ENCODE measurements at regions not wholly inside any gene's neighbourhood (a gene's known extent, or its start where the extent isn't known, plus 50 kb on each side); places are given as distances from the start of the nearest gene placed in this dataset.

- Histone ChIP-seq H3K27ac (no peak overlapping the region), H3K27me3 (ENCODE audit: insufficient read depth, low read depth) (peaks cover 35% of the 10 kb centered on the region), H2AFZ (no peak overlapping the region), H3K36me3 (ENCODE audit: low read depth) (no peaks in the 10 kb centered on the region), H3K9me3 (ENCODE audit: insufficient read depth, low read depth) (no peaks in the 10 kb centered on the region), H3K4me1 (replicated peaks; ENCODE audit: insufficient read depth) (no peaks in the 10 kb centered on the region), H3K9me2 (ENCODE audit: insufficient read depth) (no peaks in the 10 kb centered on the region), H4K20me1 (ENCODE audit: insufficient read depth) (no peaks in the 10 kb centered on the region), H3K79me2 (ENCODE audit: low read depth) (no peaks in the 10 kb centered on the region), H3K4me3 (no peak overlapping the region), H3K4me2 (no peak overlapping the region), H3F3A (ENCODE audit: insufficient read depth, low read depth) (no peaks in the 10 kb centered on the region)
- POLR2A ChIA-PET (ENCODE audit: unreplicated experiment): no interaction called here
- TF ChIP-seq EZH2 (IDR thresholded peaks at IDR 0.05; ENCODE audit: low read depth) (no peak), CTCF (conservative IDR thresholded peaks at IDR 0.05) (no peak)
- CTCF ChIA-PET: interaction anchor here (0.6 kb wide), 1 partner anchor 37 kb away, joined by 3 read pairs; no protein-coding TSS in a partner anchor
- intact Hi-C loops (cut with micrococcal nuclease; ENCODE audit: unreplicated experiment): no loop called here
- no TSS peak for BruUV-seq (replicated peaks)
- no peak for DNase-seq
Measured at GRCh38 chr2:120817136-120817955, 81.7 kb downstream of the GLI2 start.

GRCh38 chr2:120817956-120818325 lies 82.3 kb downstream of the GLI2 start:
- no peaks in the 10 kb centered on the region for H3F3A ChIP-seq (ENCODE audit: insufficient read depth, low read depth)
- H4K20me1 ChIP-seq (ENCODE audit: insufficient read depth): no peaks in the 10 kb centered on the region
- no peak for DNase-seq
- H3K4me3 ChIP-seq: no peak overlapping the region
- H3K36me3 ChIP-seq (ENCODE audit: low read depth): no peaks in the 10 kb centered on the region
- ChIA-PET POLR2A (ENCODE audit: unreplicated experiment) (no interaction called here), CTCF (no interaction called here)
- H3K27ac ChIP-seq: no peak overlapping the region
- H3K4me1 ChIP-seq (replicated peaks; ENCODE audit: insufficient read depth): no peaks in the 10 kb centered on the region
- BruUV-seq (replicated peaks): no TSS peak
- H3K9me3 ChIP-seq (ENCODE audit: insufficient read depth, low read depth): no peaks in the 10 kb centered on the region
- H3K9me2 ChIP-seq (ENCODE audit: insufficient read depth): no peaks in the 10 kb centered on the region
- no peak overlapping the region for H2AFZ ChIP-seq
- peaks cover 40% of the 10 kb centered on the region for H3K27me3 ChIP-seq (ENCODE audit: insufficient read depth, low read depth)
- TF ChIP-seq CTCF (conservative IDR thresholded peaks at IDR 0.05) (no peak), EZH2 (IDR thresholded peaks at IDR 0.05; ENCODE audit: low read depth) (no peak)
- no peak overlapping the region for H3K4me2 ChIP-seq
- H3K79me2 ChIP-seq (ENCODE audit: low read depth): no peaks in the 10 kb centered on the region
- intact Hi-C loops (cut with micrococcal nuclease; ENCODE audit: unreplicated experiment): no loop called here

GRCh38 chr2:120818441-120818920 lies 82.8 kb downstream of the GLI2 start:
- Histone ChIP-seq H4K20me1 (ENCODE audit: insufficient read depth) (no peaks in the 10 kb centered on the region), H2AFZ (no peak overlapping the region), H3K4me1 (replicated peaks; ENCODE audit: insufficient read depth) (no peaks in the 10 kb centered on the region), H3K27me3 (ENCODE audit: insufficient read depth, low read depth) (peaks cover 41% of the 10 kb centered on the region), H3K4me3 (no peak overlapping the region), H3K9me3 (ENCODE audit: insufficient read depth, low read depth) (no peaks in the 10 kb centered on the region), H3K36me3 (ENCODE audit: low read depth) (no peaks in the 10 kb centered on the region), H3K27ac (no peak overlapping the region), H3K79me2 (ENCODE audit: low read depth) (no peaks in the 10 kb centered on the region), H3K9me2 (ENCODE audit: insufficient read depth) (no peaks in the 10 kb centered on the region), H3F3A (ENCODE audit: insufficient read depth, low read depth) (no peaks in the 10 kb centered on the region), H3K4me2 (no peak overlapping the region)
- ChIA-PET CTCF (no interaction called here), POLR2A (ENCODE audit: unreplicated experiment) (no interaction called here)
- TF ChIP-seq EZH2 (IDR thresholded peaks at IDR 0.05; ENCODE audit: low read depth) (no peak), CTCF (conservative IDR thresholded peaks at IDR 0.05) (no peak)
- intact Hi-C loops (cut with micrococcal nuclease; ENCODE audit: unreplicated experiment): no loop called here
- no TSS peak for BruUV-seq (replicated peaks)
- no peak for DNase-seq
